ENCODE measurements at regions not wholly inside any gene's neighbourhood (a gene's known extent, or its start where the extent isn't known, plus 50 kb on each side); places are given as distances from the start of the nearest gene placed in this dataset.
A peak's percentile ranks its signal among the peaks of the same experiment; 100 is the strongest.

DNA sequence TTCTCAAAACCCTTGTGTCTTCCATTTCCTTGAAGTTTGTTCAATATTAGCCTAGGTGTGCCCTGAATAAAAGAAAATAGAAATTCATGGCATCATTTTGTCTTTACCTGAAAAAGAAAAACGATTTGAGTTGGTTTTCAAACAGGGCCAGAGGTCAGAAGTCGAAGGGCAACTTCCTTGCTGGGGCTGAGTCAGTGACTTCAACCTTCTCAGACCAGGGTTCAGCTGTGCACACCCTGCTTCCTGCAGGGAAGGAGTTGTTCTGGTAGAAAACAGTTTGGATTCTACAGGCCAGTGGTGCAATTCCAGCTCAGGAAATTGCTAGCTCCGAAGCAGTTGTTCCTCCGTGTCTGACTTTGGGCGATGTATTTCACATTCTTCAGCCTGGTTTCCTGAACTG, 132.1 kb upstream of the SLC30A5 start:
- H3K9ac ChIP-seq (ENCODE audit: low read length): no peak overlapping the region
- H3K4me3 ChIP-seq (ENCODE audit: control extremely low read depth in 1 of 5, extremely low read depth in 1 of 5, insufficient read depth in 1 of 5, low read depth in 2 of 5, low read length in 4 of 5): no peak overlapping the region
- H2AFZ ChIP-seq (ENCODE audit: insufficient read depth, low read depth, low read length, poor library complexity, severe bottlenecking): no peak overlapping the region
- ChIA-PET CTCF (interaction anchor here (1.1 kb wide), 1 partner anchor 1715 kb away, joined by 3 read pairs; no protein-coding TSS in a partner anchor), POLR2A (no interaction called here)
- H3K4me2 ChIP-seq (replicated peaks; ENCODE audit: low read depth, low read length, poor library complexity, severe bottlenecking): no peak overlapping the region
- no peak overlapping the region for H3K27ac ChIP-seq (ENCODE audit: low read length in 2 of 2)
- Mint-ChIP-seq H3K4me3 (no peak overlapping the region), H3K9me3 (ENCODE audit: insufficient read depth) (no peaks in the 10 kb centered on the region), H3K4me1 (peaks cover 7% of the 10 kb centered on the region), H3K27ac (no peak overlapping the region), H3K27me3 (no peaks in the 10 kb centered on the region)
- WGBS (ENCODE audit: insufficient coverage): 97% methylated on average over 3 of the region's 5 CpGs
- H3K4me1 ChIP-seq (ENCODE audit: control insufficient read depth in 2 of 2, insufficient read depth in 2 of 2, low read length in 2 of 2): no peaks in the 10 kb centered on the region
- intact Hi-C loops (cut with micrococcal nuclease): no loop called here
- TF ChIP-seq CTCF (IDR thresholded peaks at IDR 0.05) (no peak), EZH2 (IDR thresholded peaks at IDR 0.05; ENCODE audit: borderline replicate concordance, insufficient read depth, low read depth, low read length, poor library complexity, severe bottlenecking) (no peak)
- peaks cover 0 to 13% (median 0%) of the 10 kb centered on the region in 3 donors for H3K9me3 ChIP-seq (ENCODE audit: control extremely low read depth in 1 of 3, control insufficient read depth in 2 of 3, insufficient read depth in 1 of 3, low read length in 2 of 3)
- no peaks in the 10 kb centered on the region for H4K20me1 ChIP-seq (ENCODE audit: control insufficient read depth, insufficient read depth, low read length, poor library complexity, severe bottlenecking)
- no peaks in the 10 kb centered on the region for H3K36me3 ChIP-seq (replicated peaks in 1 of 2; ENCODE audit: control extremely low read depth in 1 of 2, control insufficient read depth in 1 of 2, extremely low read depth in 1 of 2, insufficient read depth in 2 of 2, low read length in 1 of 2)
- DNase-seq: no peak
- ATAC-seq (ENCODE audit: low read depth): no peak
- H3K79me2 ChIP-seq (ENCODE audit: control insufficient read depth, insufficient read depth, low read length): no peaks in the 10 kb centered on the region
- H3K27me3 ChIP-seq (replicated peaks in 1 of 4; ENCODE audit: control extremely low read depth in 1 of 4, control insufficient read depth in 3 of 4, insufficient read depth in 4 of 4, low read length in 3 of 4): no peaks in the 10 kb centered on the region

DNA sequence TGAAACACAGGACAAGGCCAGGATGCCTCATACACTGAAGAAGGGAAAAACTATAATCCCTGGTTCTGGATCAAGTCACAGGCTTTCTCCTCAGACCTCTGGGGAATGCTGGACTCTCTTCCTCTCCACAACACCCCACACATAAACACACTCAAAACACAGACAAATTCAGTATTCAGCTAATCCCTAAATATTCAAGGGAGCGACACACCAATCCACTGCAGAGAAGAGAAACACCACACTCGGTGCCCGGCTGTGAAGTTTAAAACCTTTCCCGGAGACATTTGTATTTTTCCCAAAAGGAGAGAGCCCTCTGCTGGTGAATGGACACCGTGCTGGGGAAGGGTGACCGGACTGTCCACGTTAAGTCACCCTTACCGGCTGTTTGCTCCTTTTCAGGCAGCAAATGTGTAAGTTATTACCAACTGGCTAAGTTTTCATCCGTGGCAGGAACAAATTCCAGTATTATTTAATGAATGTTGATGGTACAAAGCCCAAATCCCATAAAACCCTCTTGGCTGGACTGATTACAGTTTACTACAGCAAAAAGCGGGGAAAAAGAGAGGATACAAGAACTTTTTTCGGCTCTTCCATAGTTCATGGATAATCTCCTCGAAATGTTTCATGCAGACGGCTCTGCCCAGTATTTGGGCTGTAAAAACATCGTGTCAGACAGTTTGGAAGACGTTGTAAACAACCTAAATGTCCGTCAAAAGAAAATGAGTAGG, 130.9 kb upstream of the SLC30A5 start:
- H3K27me3 Mint-ChIP-seq: no peaks in the 10 kb centered on the region
- Histone ChIP-seq H3K9me3 (ENCODE audit: control extremely low read depth in 1 of 3, control insufficient read depth in 2 of 3, insufficient read depth in 1 of 3, low read length in 2 of 3) (peaks cover 0 to 13% (median 0%) of the 10 kb centered on the region in 3 donors), H3K36me3 (replicated peaks in 1 of 2; ENCODE audit: control extremely low read depth in 1 of 2, control insufficient read depth in 1 of 2, extremely low read depth in 1 of 2, insufficient read depth in 2 of 2, low read length in 1 of 2) (no peaks in the 10 kb centered on the region), H4K20me1 (ENCODE audit: control insufficient read depth, insufficient read depth, low read length, poor library complexity, severe bottlenecking) (no peaks in the 10 kb centered on the region), H3K4me1 (ENCODE audit: control insufficient read depth in 2 of 2, insufficient read depth in 2 of 2, low read length in 2 of 2) (no peaks in the 10 kb centered on the region), H3K4me2 (replicated peaks; ENCODE audit: low read depth, low read length, poor library complexity, severe bottlenecking) (peak overlapping the region; percentile 20), H3K9ac (ENCODE audit: low read length) (no peak overlapping the region), H2AFZ (ENCODE audit: insufficient read depth, low read depth, low read length, poor library complexity, severe bottlenecking) (peak overlapping the region; percentile 30), H3K27ac (ENCODE audit: low read length in 2 of 2) (no peak overlapping the region), H3K27me3 (replicated peaks in 1 of 4; ENCODE audit: control extremely low read depth in 1 of 4, control insufficient read depth in 3 of 4, insufficient read depth in 4 of 4, low read length in 3 of 4) (no peaks in the 10 kb centered on the region), H3K79me2 (ENCODE audit: control insufficient read depth, insufficient read depth, low read length) (no peaks in the 10 kb centered on the region), H3K4me3 (ENCODE audit: control extremely low read depth in 1 of 5, extremely low read depth in 1 of 5, insufficient read depth in 1 of 5, low read depth in 2 of 5, low read length in 4 of 5) (no peak overlapping the region)
- no peak overlapping the region for H3K4me3 Mint-ChIP-seq
- TF ChIP-seq CTCF (IDR thresholded peaks at IDR 0.05) (no peak), EZH2 (IDR thresholded peaks at IDR 0.05; ENCODE audit: borderline replicate concordance, insufficient read depth, low read depth, low read length, poor library complexity, severe bottlenecking) (no peak)
- ATAC-seq (ENCODE audit: low read depth) (no peak), DNase-seq (peak; percentile 15)
- ChIA-PET POLR2A (no interaction called here), CTCF (no interaction called here)
- no peak overlapping the region for H3K27ac Mint-ChIP-seq
- H3K9me3 Mint-ChIP-seq (ENCODE audit: insufficient read depth): no peaks in the 10 kb centered on the region
- intact Hi-C loops (cut with micrococcal nuclease): loop anchor here (1.0 kb wide), 1 partner anchor 677 kb away; no protein-coding TSS in a partner anchor
- peaks cover 7% of the 10 kb centered on the region for H3K4me1 Mint-ChIP-seq
- 54% methylated on average over 14 of the region's 16 CpGs for WGBS (ENCODE audit: insufficient coverage)
